ENCODE measurements at regions not wholly inside any gene's neighbourhood (a gene's known extent, or its start where the extent isn't known, plus 50 kb on each side); places are given as distances from the start of the nearest gene placed in this dataset.

GRCh38 chr1:4970532-4970931, 316.1 kb downstream of the AJAP1 start:
- no peaks in the 10 kb centered on the region for H3K4me1 ChIP-seq (ENCODE audit: insufficient read depth, low read length)
- no peaks in the 10 kb centered on the region for H3K27me3 ChIP-seq (ENCODE audit: insufficient read depth, low read length)
- no peaks in the 10 kb centered on the region for H3K9me3 ChIP-seq (ENCODE audit: low read depth, low read length)
- no peak overlapping the region for H3K27ac ChIP-seq (ENCODE audit: low read depth, low read length)
- H3K4me2 ChIP-seq (ENCODE audit: insufficient read depth, low read length) = no peak overlapping the region
- DNase-seq (ENCODE audit: insufficient read length, low spot score, missing footprints) = no peak
- H4K20me1 ChIP-seq (ENCODE audit: insufficient read depth, low read length) = no peaks in the 10 kb centered on the region
- H3K79me2 ChIP-seq (ENCODE audit: insufficient read depth, low read length) = no peaks in the 10 kb centered on the region
- no peak overlapping the region for H2AFZ ChIP-seq (ENCODE audit: low read length)
- no peak overlapping the region for H3K4me3 ChIP-seq (ENCODE audit: insufficient read depth, low read length)
- no peaks in the 10 kb centered on the region for H3K36me3 ChIP-seq (ENCODE audit: insufficient read depth, low read length)
- TF ChIP-seq CTCF (IDR thresholded peaks at IDR 0.05; ENCODE audit: extremely low read depth, low read depth, low read length) = no peak

- Histone ChIP-seq H2AFZ (ENCODE audit: low read length) (no peak overlapping the region), H3K4me1 (ENCODE audit: insufficient read depth, low read length) (no peaks in the 10 kb centered on the region), H3K27ac (ENCODE audit: low read depth, low read length) (no peak overlapping the region), H3K4me2 (ENCODE audit: insufficient read depth, low read length) (no peak overlapping the region), H3K4me3 (ENCODE audit: insufficient read depth, low read length) (no peak overlapping the region), H3K27me3 (ENCODE audit: insufficient read depth, low read length) (no peaks in the 10 kb centered on the region), H3K36me3 (ENCODE audit: insufficient read depth, low read length) (no peaks in the 10 kb centered on the region), H4K20me1 (ENCODE audit: insufficient read depth, low read length) (no peaks in the 10 kb centered on the region), H3K79me2 (ENCODE audit: insufficient read depth, low read length) (no peaks in the 10 kb centered on the region), H3K9me3 (ENCODE audit: low read depth, low read length) (no peaks in the 10 kb centered on the region)
- DNase-seq (ENCODE audit: insufficient read length, low spot score, missing footprints) = no peak
- TF ChIP-seq CTCF (IDR thresholded peaks at IDR 0.05; ENCODE audit: extremely low read depth, low read depth, low read length) = no peak
Observed at GRCh38 chr1:4969556-4970129, 315.2 kb downstream of the AJAP1 start.

- Histone ChIP-seq H4K20me1 (ENCODE audit: insufficient read depth, low read length) (no peaks in the 10 kb centered on the region), H3K4me3 (ENCODE audit: insufficient read depth, low read length) (no peak overlapping the region), H3K36me3 (ENCODE audit: insufficient read depth, low read length) (no peaks in the 10 kb centered on the region), H3K4me1 (ENCODE audit: insufficient read depth, low read length) (no peaks in the 10 kb centered on the region), H3K27me3 (ENCODE audit: insufficient read depth, low read length) (no peaks in the 10 kb centered on the region), H3K9me3 (ENCODE audit: low read depth, low read length) (no peaks in the 10 kb centered on the region), H3K79me2 (ENCODE audit: insufficient read depth, low read length) (no peaks in the 10 kb centered on the region), H2AFZ (ENCODE audit: low read length) (no peak overlapping the region), H3K27ac (ENCODE audit: low read depth, low read length) (no peak overlapping the region), H3K4me2 (ENCODE audit: insufficient read depth, low read length) (no peak overlapping the region)
- no peak for TF ChIP-seq CTCF (IDR thresholded peaks at IDR 0.05; ENCODE audit: extremely low read depth, low read depth, low read length)
- no peak for DNase-seq (ENCODE audit: insufficient read length, low spot score, missing footprints)
Observed at GRCh38 chr1:4965346-4966075, 311.1 kb downstream of the AJAP1 start.

GRCh38 chr1:4964634-4965345, 310.4 kb downstream of the AJAP1 start:
- no peak overlapping the region for H3K4me2 ChIP-seq (ENCODE audit: insufficient read depth, low read length)
- H3K36me3 ChIP-seq (ENCODE audit: insufficient read depth, low read length) = no peaks in the 10 kb centered on the region
- DNase-seq (ENCODE audit: insufficient read length, low spot score, missing footprints) = no peak
- TF ChIP-seq CTCF (IDR thresholded peaks at IDR 0.05; ENCODE audit: extremely low read depth, low read depth, low read length) = no peak
- H3K27ac ChIP-seq (ENCODE audit: low read depth, low read length) = no peak overlapping the region
- no peaks in the 10 kb centered on the region for H3K79me2 ChIP-seq (ENCODE audit: insufficient read depth, low read length)
- no peaks in the 10 kb centered on the region for H3K27me3 ChIP-seq (ENCODE audit: insufficient read depth, low read length)
- no peak overlapping the region for H3K4me3 ChIP-seq (ENCODE audit: insufficient read depth, low read length)
- H2AFZ ChIP-seq (ENCODE audit: low read length) = no peak overlapping the region
- H4K20me1 ChIP-seq (ENCODE audit: insufficient read depth, low read length) = no peaks in the 10 kb centered on the region
- H3K9me3 ChIP-seq (ENCODE audit: low read depth, low read length) = no peaks in the 10 kb centered on the region
- no peaks in the 10 kb centered on the region for H3K4me1 ChIP-seq (ENCODE audit: insufficient read depth, low read length)
